ENCODE measurements at regions not wholly inside any gene's neighbourhood (a gene's known extent, or its start where the extent isn't known, plus 50 kb on each side); places are given as distances from the start of the nearest gene placed in this dataset.
"Not testable (repeated sequence)": the region's sequence is repeated elsewhere in the genome, so short reads cannot be mapped to it uniquely, and the experiment has no call there.

DNA sequence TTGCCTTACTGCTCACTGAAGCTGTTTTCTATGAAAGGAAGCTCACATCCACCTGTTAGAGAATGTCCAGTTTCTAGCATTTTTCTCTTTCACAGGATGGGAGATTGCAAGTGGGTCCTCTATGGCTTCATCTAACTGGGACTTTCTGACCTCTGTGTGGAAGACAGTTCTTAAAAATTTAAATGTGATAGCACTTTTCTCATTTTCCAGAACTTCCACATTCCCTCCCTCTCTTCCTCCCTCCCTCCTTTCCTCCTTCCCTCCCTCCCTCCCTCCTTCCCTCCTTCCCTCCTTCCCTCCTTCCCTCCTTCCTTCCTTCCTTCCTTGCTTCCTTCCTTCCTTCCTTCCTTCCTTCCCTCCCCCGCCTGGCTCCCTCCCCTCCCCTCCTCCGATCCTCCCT, 291.1 kb downstream of the DOK5 start:
- DNase-seq (ENCODE audit: low read depth, low spot score), result no peak

DNA sequence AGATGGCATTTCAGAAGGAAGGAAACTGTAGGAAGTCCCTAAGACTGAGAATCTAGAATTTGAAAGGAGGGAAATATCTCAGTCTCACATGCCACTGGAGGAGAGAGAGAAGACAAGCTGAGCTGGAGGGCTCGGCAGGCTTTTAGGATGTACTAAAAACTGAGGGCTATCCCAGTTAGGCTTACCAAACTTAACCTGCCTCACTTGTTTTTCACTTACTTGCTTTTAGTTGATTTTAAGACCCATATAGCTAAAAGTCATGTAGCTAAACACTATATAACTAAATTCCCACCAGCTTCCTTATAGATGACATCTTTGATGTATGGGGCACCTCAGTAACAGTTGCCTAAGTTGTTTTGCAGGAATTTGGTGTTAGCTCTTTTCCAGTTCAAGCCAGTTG, 288.0 kb downstream of the DOK5 start:
- no peak for DNase-seq (ENCODE audit: low read depth, low spot score)

DNA sequence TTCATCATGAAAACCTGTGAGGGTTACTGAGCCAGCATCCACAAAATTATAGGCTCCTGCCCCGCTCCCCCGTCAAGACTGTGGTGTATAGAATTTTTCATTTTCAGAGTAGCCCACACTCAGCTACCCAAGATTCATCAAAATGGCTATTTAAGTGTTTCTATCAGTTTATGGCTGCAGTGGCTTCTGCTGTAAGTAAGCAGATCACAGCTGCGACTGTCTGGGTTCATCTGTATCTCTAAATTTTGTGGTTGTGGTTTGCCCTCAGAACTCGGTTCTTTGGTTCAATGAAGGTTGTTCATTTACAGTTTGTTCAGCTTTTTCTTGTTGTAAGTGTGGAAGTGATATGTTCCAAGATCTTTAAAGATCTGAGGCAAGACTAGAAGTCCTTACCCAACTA, 284.2 kb downstream of the DOK5 start:
- DNase-seq (ENCODE audit: low read depth, low spot score), result no peak

DNA sequence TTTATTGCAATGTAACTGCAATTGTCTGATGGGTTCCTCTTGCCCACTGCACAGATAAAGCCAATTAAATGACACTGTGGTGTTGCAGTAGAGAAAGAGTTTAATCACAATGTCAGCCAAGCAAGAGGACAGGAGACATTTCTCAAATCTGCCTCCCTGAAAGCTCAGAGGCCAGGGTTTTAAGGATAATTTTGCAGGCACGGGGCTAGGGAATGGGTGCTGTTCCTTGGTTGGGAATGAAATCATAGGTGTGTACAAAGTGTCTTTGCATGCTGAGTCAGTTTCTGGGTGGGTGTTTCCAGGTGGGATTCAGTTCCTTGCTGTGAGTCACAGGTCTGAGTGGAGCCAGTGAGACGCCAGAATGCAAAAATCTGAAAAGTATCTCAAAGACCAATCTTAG, 271.4 kb downstream of the DOK5 start:
- no peak for DNase-seq (ENCODE audit: low read depth, low spot score)

DNA sequence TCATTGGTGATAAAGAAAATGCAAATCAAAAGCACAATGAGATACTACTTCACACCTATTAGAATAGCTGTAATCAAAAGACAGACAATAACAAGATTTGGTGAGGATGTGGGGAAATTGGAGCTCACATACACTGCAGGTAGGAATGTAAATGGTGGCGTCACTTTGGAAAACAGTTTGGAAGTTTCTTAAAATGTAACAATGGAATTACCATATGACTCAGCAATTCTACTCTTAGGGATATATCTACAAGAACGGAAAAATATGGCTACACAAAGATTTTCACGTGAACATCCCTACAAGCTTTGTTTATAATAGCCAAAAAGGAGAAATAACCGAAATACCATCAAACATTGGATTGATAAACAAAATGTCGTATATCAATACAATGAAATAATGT, 270.4 kb downstream of the DOK5 start:
- no peak for DNase-seq (ENCODE audit: low read depth, low spot score)

DNA sequence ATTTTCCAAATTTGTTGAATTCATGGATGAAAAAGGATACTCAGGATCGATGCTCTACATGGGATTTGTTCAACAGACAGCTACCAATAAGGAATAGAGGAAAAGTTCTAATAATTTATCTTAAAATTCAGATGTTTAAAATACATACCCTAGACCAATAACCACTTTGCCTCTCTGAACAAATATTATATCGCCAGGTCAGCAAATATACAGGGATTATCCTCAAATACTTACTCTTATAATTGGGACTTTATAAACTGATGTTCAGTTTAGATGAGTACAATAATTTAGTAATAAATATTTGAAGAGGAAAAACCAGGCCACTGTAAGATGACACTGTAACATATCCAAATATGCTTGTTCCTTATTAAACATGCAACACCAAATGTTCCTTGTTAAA, 268.7 kb downstream of the DOK5 start:
- DNase-seq (ENCODE audit: low read depth, low spot score), result no peak

DNA sequence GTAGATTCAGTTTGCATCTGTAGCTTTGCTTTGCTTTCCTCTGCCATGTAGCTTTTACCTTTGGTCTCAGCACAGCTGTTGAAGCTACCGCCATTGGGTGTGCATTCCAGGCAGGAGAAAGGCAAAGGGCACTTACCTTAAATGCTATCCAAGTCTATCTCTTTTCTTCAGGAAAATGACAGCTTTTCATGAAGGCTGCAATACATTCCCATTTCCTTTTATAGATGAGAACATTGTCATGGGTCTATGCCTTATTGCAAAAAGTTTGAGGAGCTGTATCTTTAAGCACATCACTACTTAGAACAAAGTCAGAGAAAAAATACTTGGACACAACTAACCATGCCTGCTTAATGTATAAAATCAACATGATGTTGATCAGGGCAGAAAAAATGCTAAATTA, 266.8 kb downstream of the DOK5 start:
- no peak for DNase-seq (ENCODE audit: low read depth, low spot score)

DNA sequence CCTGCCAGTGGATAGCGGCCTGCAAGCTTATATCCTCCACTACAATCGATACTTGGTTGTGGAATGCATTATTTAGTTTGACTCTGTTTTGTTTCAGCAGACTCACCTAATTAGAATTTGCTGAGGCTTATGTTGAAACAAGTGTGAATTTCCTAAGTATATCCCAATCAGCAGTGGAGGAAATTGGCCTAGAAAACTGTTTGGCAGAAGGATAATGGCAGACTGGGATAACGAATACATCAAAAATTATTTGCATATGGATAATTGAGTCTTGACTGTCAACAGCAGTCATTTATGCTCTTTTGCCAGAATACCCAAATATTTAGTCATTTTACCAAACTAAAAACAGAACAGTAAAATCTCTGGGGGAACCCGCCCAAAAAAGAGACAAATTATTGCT, 261.0 kb downstream of the DOK5 start:
- no peak for DNase-seq (ENCODE audit: low read depth, low spot score)

DNA sequence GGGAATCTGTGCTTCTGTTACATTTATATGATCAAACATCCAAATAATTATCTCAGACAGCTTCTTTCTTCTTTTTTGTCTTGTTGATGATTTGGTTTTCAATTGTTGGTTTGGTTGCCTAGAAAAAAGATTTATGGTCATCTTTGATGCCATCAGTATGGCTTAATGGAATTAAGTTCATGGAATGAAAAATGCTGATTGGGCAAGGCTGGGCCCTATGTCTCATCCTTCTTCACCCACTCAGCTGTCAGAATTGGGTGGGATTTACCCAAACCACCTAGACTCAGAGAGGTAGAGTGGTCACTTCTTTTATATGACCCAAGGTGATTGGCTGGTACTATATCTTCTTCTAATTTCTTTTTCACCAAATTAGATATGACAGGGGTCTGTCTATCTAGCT, 258.3 kb downstream of the DOK5 start:
- no peak for DNase-seq (ENCODE audit: low read depth, low spot score)

DNA sequence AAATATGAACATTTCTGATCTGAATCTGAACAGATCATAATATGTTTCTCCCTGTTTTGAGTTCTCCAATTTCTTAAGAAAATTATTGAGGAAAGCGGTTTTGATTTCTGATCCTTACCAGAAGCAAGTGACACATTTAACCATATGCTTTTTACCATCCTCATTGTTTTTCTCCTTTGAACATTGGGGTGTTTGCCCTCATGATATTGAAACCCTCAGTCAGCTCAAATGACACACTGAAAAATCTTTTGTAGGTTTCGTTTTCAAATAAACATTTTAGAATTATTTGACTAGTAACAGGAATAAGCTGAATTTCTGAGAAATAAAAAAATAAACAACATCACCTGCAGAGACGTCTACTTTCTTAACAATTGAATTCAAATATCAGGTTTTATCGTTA, 252.1 kb downstream of the DOK5 start:
- no peak for DNase-seq (ENCODE audit: low read depth, low spot score)

DNA sequence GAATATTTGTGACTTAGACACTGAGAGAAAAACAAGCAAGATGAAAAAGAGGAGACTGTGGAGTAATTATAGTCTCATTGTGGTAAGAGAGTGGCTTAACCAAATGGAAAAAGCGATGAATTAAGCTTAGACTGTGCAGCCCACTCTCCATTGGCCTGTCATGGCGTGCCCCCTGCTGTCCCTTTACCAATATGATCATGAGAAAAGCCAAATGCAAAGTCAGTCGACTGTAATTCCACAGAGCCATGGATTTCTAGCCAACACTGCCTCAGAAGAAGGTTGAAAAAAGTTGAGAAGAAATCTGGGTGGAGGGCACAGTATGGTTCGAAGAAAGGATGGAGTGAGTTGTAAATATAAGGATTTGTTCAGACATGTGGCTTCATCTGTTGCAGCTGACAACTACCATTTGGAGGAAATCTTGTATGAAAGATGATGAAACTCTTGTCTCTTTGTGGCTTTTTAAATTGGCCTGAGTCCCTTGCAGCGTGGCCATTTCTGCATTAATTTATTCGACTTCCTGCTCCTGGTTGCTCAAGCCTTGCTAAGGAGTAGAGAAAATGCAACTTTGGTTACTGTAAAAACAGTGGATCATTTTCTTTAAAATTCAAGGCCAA, 251.4 kb downstream of the DOK5 start:
- no peak for DNase-seq (ENCODE audit: low read depth, low spot score)

DNA sequence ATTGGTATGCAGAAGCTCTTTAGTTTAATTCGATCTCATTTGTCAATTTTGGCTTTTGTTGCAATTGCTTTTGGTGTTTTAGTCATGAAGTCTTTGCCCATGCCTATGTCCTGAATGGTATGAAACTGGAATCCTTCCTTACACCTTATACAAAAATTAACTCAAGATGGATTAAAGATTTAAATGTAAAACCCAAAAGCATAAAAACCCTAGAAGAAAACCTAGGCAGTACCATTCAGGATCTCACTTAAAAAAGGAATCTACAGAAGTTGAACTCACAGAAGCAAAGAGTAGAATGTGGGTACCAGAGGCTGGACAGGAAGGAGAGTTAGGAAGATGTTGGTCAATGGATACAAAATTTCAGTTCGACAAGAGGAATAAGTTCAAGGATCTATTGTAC, 249.9 kb downstream of the DOK5 start:
- DNase-seq (ENCODE audit: low read depth, low spot score), result not testable (repeated sequence)

DNA sequence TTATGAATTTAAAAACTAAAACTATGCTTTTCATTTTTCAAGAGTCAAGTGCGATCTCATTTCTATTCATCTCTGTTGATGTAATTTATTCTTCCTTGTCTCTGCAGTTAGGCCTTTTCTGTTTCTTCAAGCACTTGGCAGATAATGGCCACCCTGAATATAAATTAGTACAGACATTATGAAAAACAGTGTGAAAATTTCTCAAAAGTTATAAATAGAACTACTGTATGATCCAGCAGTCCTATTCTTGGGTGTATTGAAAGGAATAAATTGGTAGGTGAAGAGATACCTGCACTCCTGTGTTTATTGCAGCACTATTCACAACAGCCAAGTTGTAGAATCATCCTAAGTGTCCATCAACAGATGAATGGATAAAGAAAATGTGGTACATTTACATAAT, 248.3 kb downstream of the DOK5 start:
- no peak for DNase-seq (ENCODE audit: low read depth, low spot score)

DNA sequence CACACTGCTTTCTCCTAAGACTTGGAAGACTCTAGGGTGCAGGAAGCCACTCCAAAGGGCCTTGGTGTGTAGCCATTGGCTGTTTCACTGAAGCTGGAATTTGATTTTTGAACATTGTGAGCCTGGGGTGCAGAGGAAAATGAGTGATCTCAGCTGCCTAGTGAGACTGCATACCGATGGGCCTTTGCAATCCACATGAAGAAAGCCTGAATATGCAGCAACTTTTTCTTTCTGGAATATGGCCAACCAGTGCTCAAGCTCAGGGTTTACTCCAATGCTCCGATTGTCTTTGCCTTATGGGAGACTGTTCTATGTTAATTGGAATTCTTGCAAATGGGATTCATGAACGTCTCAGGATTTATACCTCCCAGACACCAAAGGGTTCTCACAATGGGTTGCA, 242.6 kb downstream of the DOK5 start:
- no peak for DNase-seq (ENCODE audit: low read depth, low spot score)

DNA sequence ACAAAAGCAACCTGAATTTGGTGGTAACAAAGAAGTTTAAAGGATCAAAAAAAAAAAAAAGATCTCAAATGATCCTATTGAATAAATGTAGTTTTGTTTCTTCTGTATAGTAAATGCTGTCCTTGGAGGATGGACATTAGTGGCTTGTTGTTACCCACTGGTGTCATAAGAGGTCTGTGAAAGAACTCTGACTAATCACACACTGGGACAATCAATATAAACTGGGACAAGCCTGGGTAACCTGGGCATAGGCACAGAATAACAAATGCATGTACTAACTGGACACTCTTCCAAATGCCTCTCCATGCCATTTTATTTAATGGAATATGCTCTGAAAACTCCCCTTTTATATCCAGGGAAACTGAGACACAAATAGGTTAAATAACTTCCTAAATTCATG, 241.4 kb downstream of the DOK5 start:
- no peak for DNase-seq (ENCODE audit: low read depth, low spot score)

DNA sequence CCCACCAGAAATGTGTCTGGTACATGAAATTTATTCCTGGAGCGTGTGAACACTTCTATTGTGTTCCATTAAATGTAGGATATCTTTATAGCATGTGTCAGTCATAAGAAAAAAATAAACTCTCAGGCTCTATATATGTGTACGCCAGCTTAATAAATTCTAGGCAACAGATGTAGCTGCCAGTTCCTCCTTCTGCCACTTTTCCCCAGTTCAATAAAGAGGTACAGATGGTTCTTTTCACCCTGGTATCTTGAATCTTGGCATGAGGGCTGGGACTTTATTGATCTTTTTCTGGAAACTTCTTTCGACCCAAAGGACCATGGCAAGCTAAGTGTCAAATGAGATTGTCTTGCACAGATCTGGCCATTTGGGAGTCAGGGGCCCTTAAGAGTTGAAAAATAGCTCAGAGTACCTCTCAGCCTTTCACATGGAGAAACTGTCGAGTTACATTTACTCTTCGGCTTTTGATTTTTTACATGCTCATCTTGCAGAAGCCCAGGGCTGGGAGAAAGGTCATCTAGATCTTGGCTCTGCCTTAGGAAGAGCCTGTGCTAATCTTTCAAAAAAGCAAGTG, 240.9 kb downstream of the DOK5 start:
- no peak for DNase-seq (ENCODE audit: low read depth, low spot score)

DNA sequence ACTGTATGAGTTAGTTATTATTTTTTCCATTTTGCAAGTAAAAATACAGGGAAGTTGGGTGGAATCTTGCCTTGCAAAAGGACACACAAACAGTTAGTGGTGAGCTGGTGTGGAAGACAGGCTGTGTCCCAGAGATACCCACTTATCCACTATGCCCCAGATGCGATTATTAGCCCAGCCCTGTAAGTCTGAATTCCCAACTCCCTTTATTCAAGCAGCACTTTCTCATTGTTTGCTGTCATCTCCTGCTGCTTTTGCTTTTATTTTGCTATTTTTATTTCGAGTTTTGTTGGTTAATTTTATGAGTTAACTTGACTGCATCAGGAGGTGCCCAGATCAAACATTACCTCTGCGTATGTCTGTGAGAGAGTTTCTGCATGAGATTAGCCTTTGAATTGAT, 239.4 kb downstream of the DOK5 start:
- DNase-seq (ENCODE audit: low read depth, low spot score), result no peak

DNA sequence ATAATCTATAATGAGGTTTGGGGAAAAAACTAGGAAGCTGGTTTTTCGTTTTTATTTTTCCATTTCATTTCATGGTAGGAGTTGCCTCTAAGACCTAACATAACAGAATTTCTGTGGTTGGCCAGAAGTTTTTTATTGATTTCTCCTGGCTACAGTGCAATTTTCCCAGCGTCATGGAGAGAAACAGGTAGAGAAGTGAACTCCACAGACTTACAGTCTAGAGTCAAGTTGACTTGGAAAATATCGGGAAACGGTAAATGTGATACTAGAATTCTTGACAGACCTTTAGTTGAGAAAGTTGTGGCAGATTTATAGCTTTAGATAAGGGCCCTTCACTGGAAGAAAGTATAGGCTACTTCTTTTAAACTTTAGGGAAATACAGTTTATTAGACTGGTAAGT, 238.3 kb downstream of the DOK5 start:
- no peak for DNase-seq (ENCODE audit: low read depth, low spot score)

DNA sequence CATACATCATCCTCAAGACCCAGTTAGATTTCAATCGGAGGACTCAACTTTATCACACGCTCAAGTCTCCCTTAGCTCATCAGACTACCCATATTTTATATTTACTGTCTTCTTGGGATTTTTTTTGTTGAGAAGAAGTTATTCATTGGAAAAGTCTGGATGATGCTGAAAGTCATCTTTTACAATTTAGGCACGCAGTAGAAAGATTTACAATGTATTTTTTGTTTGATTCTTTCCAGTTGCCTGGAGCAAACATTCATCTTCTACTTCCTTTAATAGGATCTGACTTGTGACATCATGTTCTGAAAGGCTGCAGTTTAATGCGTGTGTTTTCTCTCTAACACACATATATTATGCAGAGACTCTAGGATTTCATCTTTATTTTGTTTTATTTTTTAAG, 235.7 kb downstream of the DOK5 start:
- no peak for DNase-seq (ENCODE audit: low read depth, low spot score)

DNA sequence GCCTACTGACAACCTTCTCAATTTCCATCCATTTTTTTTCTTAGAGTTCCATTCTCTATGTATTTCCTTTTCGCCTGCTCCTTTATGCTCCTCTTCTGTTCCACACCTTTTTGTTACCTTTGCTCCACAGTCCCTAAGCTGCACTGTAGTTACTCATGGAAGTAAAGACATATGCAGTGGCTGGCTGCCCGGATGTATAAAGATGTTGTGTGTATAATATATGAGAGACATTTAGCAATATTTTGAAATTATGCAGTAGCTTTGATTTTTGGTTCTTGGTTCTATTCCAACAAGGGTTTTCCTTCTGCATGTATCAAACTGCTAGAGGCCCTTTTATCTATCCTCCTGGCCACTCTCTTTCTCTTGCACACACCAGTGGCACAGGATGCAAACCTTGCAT, 234.9 kb downstream of the DOK5 start:
- DNase-seq (ENCODE audit: low read depth, low spot score), result no peak

DNA sequence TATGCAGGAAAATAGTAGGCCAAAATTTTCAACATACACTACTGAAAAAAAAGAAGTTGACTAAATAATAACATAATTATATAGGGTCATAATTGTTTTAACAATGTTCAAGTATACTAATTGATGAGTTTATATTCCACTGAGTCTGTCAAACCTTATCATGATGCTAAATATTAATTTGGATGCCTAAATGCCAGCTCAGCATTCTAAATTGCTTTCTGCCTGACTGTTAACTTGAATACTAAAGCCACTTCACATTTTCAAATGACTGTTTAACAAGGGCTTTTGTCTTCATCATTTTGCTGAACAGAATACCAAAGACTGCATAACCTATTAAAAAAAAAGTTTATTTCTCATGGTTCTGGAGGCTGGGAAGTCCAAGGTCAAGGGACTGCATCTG, 232.8 kb downstream of the DOK5 start:
- no peak for DNase-seq (ENCODE audit: low read depth, low spot score)

DNA sequence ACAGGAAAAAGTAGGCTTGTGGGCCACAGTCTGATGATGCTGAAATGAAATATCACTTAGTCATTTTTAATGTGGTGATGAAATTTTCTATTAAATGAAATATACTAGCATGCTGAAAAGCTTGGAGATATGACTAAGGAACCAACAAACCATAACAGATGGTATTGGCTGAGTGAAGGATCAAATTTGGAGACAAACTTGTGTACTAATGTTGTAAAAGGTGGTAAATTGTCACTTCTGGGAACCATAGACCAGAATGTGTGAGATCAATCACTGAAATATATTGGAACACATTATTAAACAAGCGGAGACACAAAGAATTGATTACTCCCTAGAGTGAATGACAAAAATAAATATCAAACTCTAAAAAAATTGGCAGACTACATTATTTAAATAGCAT, 232.4 kb downstream of the DOK5 start:
- DNase-seq (ENCODE audit: low read depth, low spot score), result no peak

DNA sequence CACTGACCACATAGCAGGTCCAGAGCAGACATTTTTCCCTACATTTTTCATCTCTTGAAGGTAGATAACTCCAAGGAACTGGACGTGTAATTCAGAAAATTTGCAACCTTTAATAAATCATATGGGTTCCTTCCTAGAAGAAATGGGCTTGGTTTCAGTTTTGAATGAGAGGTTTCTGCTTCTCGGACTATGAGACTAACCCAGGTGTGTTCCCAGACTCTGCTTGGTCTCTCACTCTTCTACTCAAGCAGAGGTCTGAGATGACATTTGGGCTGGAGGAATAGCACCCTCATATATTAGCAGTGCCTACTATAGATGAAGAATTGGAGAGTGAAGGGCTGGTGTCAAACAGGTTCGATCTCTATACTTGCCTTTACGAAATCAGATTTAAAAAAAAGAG, 231.2 kb downstream of the DOK5 start:
- DNase-seq (ENCODE audit: low read depth, low spot score), result no peak

DNA sequence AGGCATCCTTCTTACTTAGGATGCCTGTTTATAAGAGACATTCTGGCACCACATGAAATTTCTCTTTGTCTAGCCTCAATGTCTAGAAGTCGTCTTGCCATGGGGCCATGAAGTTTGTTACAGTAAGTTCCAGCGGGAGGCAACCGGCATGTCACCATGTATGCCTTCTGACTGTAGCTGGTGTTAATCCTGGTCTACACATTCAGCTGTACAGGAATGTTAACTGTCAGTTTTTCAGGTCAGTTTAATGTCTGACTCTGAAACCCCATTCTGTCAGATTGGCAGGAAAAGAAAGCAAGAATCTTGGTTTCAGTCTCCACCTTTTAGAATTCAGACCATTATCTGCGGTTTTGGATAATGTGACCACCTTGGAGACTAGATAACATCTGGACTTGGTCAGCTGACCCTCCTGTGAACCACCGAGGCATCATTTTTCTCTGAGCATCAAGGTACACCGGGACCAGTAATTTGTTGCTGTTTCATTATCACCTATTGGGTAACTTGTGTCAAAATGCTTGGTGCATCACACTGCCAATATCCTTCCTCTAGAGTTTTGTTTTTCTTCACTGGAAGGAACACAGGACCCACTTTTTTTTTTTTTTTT, 228.7 kb downstream of the DOK5 start:
- DNase-seq (ENCODE audit: low read depth, low spot score), result no peak

Measured in pulmonary artery endothelial cell (primary cell).